ENCODE measurements at regions not wholly inside any gene's neighbourhood (a gene's known extent, or its start where the extent isn't known, plus 50 kb on each side); places are given as distances from the start of the nearest gene placed in this dataset.

- Histone ChIP-seq H3K4me1 (no peaks in the 10 kb centered on the region), H3K27ac (no peak overlapping the region), H3K4me3 (no peak overlapping the region), H3K9me3 (no peaks in the 10 kb centered on the region), H3K4me2 (no peak overlapping the region)
- ChIA-PET CTCF (interaction anchor here (0.6 kb wide), 1 partner anchor 141 kb away, joined by 3 read pairs; no protein-coding TSS in a partner anchor), POLR2A (no interaction called here)
- DNase-seq (ENCODE audit: low read depth in 1 of 2, low spot score in 1 of 2), result no peak
- no peak for ATAC-seq
- WGBS (ENCODE audit: missing lambda C conversion rate), result 8% methylated on average over 2 of the region's 2 CpGs
- TF ChIP-seq CEBPB (IDR thresholded peaks at IDR 0.05), result no peak
- peak; percentile 34 for TF ChIP-seq MAFK (IDR thresholded peaks at IDR 0.05; ENCODE audit: partially characterized antibody)
- TF ChIP-seq BCL3 (IDR thresholded peaks at IDR 0.05), result no peak
- FAIRE-seq, result no peak
Observed at GRCh38 chr5:110167384-110167783, 477.7 kb downstream of the MAN2A1 start.

GRCh38 chr5:110169461-110169860 is 479.7 kb downstream of the MAN2A1 start:
- CTCF ChIA-PET, result no interaction called here
- H3K4me2 ChIP-seq, result no peak overlapping the region
- ATAC-seq (no peak), DNase-seq (ENCODE audit: low read depth in 1 of 2, low spot score in 1 of 2) (no peak), FAIRE-seq (no peak)
- H3K4me3 ChIP-seq, result no peak overlapping the region
- 6% methylated on average over 2 of the region's 2 CpGs for WGBS (ENCODE audit: missing lambda C conversion rate)
- POLR2A ChIA-PET, result no interaction called here
- no peaks in the 10 kb centered on the region for H3K4me1 ChIP-seq
- no peak overlapping the region for H3K27ac ChIP-seq
- no peaks in the 10 kb centered on the region for H3K9me3 ChIP-seq
- TF ChIP-seq SMC3 (IDR thresholded peaks at IDR 0.05), result no peak
- TF ChIP-seq PBX3 (IDR thresholded peaks at IDR 0.05), result no peak
- no peak for TF ChIP-seq TP53 (CRISPR knock-in tag; IDR thresholded peaks at IDR 0.05)
- no peak for TF ChIP-seq POLR2AphosphoS2 (conservative IDR thresholded peaks at IDR 0.05; ENCODE audit: low read length)
- no peak for TF ChIP-seq ZNF302 (CRISPR knock-in tag; IDR thresholded peaks at IDR 0.05)
- no peak for TF ChIP-seq E2F6 (IDR thresholded peaks at IDR 0.05; ENCODE audit: borderline replicate concordance, low read depth)
- TF ChIP-seq CBX2 (IDR thresholded peaks at IDR 0.05; ENCODE audit: borderline replicate concordance, low read depth), result no peak
- no peak for TF ChIP-seq RARB (CRISPR knock-in tag; IDR thresholded peaks at IDR 0.05)
- TF ChIP-seq NFE2L2 (conservative IDR thresholded peaks at IDR 0.05; ENCODE audit: low read length), result no peak
- no peak for TF ChIP-seq FOSB (CRISPR knock-in tag; IDR thresholded peaks at IDR 0.05)
- no peak for TF ChIP-seq NR3C1 (IDR thresholded peaks at IDR 0.05)
- TF ChIP-seq BHLHE40 (IDR thresholded peaks at IDR 0.05; ENCODE audit: low read depth, low read length), result no peak
- no peak for TF ChIP-seq HEYL (CRISPR knock-in tag; IDR thresholded peaks at IDR 0.05)
- TF ChIP-seq FOXS1 (CRISPR knock-in tag; IDR thresholded peaks at IDR 0.05), result no peak
- TF ChIP-seq PHF8 (IDR thresholded peaks at IDR 0.05; ENCODE audit: borderline replicate concordance, low read depth), result no peak
- TF ChIP-seq CHD4 (IDR thresholded peaks at IDR 0.05; ENCODE audit: borderline replicate concordance), result no peak
- TF ChIP-seq GATA3 (IDR thresholded peaks at IDR 0.05; ENCODE audit: borderline replicate concordance), result no peak

- CTCF ChIA-PET, result no interaction called here
- no peak overlapping the region for H3K27ac ChIP-seq
Observed at GRCh38 chr5:110177729-110178128, 488.0 kb downstream of the MAN2A1 start.

More at GRCh38 chr5:110177729-110178128, 488.0 kb downstream of the MAN2A1 start:
- no peak for DNase-seq (ENCODE audit: low read depth in 1 of 2, low spot score in 1 of 2)
- TF ChIP-seq NFE2L2 (conservative IDR thresholded peaks at IDR 0.05; ENCODE audit: low read length) (no peak), ZC3H11A (IDR thresholded peaks at IDR 0.05) (no peak), JUN (IDR thresholded peaks at IDR 0.05) (no peak), BHLHE40 (IDR thresholded peaks at IDR 0.05; ENCODE audit: low read depth, low read length) (no peak), ZFP36 (IDR thresholded peaks at IDR 0.05; ENCODE audit: borderline replicate concordance, partially characterized antibody) (no peak), RNF2 (IDR thresholded peaks at IDR 0.05; ENCODE audit: borderline replicate concordance, low read depth) (no peak), CHD4 (IDR thresholded peaks at IDR 0.05; ENCODE audit: borderline replicate concordance) (no peak)
- FAIRE-seq, result no peak
- H3K4me1 ChIP-seq, result no peaks in the 10 kb centered on the region
- no peak overlapping the region for H3K4me3 ChIP-seq
- no peak for ATAC-seq
- POLR2A ChIA-PET, result no interaction called here
- no peaks in the 10 kb centered on the region for H3K9me3 ChIP-seq
- 0% methylated on average over 2 of the region's 2 CpGs for WGBS (ENCODE audit: missing lambda C conversion rate)
- H3K4me2 ChIP-seq, result no peak overlapping the region
